ENCODE measurements at regions not wholly inside any gene's neighbourhood (a gene's known extent, or its start where the extent isn't known, plus 50 kb on each side); places are given as distances from the start of the nearest gene placed in this dataset.

DNA sequence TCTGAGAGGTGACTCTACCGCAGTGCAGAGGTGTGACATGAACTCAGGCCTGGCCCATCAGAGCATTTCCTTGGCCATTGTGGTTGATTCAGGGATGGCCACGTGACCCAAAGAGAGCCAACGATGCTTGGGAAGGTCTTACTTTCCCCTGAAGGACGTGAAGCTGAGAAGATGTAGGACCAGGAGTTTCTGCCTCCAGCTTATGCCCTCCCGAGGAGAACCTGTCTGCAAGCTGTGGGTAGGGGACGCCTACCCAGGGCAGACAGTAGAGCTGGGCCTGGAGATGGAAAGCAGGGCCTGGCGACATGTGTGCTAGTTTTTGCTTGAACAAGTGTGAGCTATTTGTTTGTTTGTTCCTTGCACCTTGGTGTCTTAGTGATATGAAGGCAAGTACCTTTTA, 89.4 kb downstream of the RPLP1 start:
- no peak for TF ChIP-seq POLR2AphosphoS5 (IDR thresholded peaks at IDR 0.05)
- TF ChIP-seq, protein P1, sequence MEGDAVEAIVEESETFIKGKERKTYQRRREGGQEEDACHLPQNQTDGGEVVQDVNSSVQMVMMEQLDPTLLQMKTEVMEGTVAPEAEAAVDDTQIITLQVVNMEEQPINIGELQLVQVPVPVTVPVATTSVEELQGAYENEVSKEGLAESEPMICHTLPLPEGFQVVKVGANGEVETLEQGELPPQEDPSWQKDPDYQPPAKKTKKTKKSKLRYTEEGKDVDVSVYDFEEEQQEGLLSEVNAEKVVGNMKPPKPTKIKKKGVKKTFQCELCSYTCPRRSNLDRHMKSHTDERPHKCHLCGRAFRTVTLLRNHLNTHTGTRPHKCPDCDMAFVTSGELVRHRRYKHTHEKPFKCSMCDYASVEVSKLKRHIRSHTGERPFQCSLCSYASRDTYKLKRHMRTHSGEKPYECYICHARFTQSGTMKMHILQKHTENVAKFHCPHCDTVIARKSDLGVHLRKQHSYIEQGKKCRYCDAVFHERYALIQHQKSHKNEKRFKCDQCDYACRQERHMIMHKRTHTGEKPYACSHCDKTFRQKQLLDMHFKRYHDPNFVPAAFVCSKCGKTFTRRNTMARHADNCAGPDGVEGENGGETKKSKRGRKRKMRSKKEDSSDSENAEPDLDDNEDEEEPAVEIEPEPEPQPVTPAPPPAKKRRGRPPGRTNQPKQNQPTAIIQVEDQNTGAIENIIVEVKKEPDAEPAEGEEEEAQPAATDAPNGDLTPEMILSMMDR (IDR thresholded peaks at IDR 0.05) = no peak
